ENCODE measurements at regions not wholly inside any gene's neighbourhood (a gene's known extent, or its start where the extent isn't known, plus 50 kb on each side); places are given as distances from the start of the nearest gene placed in this dataset.

DNA sequence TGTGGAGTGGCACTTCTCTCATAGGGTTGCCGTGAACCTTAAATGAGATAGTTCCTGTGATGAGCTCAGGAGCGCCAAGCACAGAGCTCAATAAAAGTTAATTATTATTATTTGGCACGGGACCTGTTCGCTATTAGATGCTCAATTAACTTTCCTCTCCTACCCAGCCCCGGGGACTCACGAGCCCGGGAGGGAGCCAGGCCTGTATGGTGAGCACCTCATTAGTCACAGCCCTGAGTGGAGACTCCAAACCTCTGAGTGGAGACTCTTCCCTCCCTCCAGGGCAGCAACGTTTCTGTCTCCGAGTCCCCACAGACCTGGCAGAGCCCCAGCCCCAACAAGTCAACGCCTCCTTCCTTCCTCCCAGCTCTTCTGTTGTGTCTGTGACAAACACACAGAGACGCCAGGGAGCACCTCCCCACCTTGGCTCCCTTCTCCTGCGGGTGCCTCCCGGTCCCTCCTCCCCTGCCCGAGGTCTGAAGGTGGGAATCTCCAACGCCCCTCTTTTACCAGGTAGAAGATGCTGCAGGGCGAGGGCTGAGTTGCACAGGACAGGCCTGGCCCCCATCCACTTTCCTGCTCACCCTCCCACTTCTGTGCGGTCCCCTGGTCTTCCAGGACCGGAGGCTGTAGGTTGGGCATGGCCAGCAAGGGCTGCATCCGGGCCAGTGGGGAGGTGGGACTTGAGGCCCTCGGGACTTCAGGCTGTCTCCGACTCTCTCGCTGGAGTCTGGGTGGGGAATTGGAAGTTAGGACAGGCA, 52.7 kb upstream of the ODC1 start:
- TF ChIP-seq, protein P1, sequence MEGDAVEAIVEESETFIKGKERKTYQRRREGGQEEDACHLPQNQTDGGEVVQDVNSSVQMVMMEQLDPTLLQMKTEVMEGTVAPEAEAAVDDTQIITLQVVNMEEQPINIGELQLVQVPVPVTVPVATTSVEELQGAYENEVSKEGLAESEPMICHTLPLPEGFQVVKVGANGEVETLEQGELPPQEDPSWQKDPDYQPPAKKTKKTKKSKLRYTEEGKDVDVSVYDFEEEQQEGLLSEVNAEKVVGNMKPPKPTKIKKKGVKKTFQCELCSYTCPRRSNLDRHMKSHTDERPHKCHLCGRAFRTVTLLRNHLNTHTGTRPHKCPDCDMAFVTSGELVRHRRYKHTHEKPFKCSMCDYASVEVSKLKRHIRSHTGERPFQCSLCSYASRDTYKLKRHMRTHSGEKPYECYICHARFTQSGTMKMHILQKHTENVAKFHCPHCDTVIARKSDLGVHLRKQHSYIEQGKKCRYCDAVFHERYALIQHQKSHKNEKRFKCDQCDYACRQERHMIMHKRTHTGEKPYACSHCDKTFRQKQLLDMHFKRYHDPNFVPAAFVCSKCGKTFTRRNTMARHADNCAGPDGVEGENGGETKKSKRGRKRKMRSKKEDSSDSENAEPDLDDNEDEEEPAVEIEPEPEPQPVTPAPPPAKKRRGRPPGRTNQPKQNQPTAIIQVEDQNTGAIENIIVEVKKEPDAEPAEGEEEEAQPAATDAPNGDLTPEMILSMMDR (IDR thresholded peaks at IDR 0.05; ENCODE audit: extremely low read depth in 1 of 2, insufficient read depth in 1 of 2, low read depth in 1 of 2, low read length in 2 of 2), result no peak
- no peak for TF ChIP-seq POLR2AphosphoS5 (IDR thresholded peaks at IDR 0.05; ENCODE audit: insufficient read depth, low read depth, low read length)
